ENCODE measurements at regions not wholly inside any gene's neighbourhood (a gene's known extent, or its start where the extent isn't known, plus 50 kb on each side); places are given as distances from the start of the nearest gene placed in this dataset.

GRCh38 chr11:70838198-70838597, 414.2 kb downstream of the SHANK2 start:
- Histone ChIP-seq H2AFZ (ENCODE audit: low read length) (no peak overlapping the region), H2BK15ac (ENCODE audit: low read length) (no peak overlapping the region), H3K14ac (ENCODE audit: low read length) (no peak overlapping the region), H3K9ac (ENCODE audit: low read depth, low read length, poor library complexity) (no peak overlapping the region), H3K18ac (ENCODE audit: low read length) (no peak overlapping the region), H2BK12ac (ENCODE audit: low read length) (no peak overlapping the region), H3K23ac (ENCODE audit: low read depth, low read length, poor library complexity) (no peak overlapping the region), H3K27ac (replicated peaks; ENCODE audit: low read length) (no peak overlapping the region), H3K4me3 (ENCODE audit: low read length in 2 of 2) (no peak overlapping the region), H3K36me3 (replicated peaks in 1 of 2; ENCODE audit: control insufficient read depth in 2 of 2, insufficient read depth in 2 of 2, low read length in 2 of 2) (no peaks in the 10 kb centered on the region), H2AK5ac (ENCODE audit: low read depth, low read length) (no peak overlapping the region), H3K4ac (ENCODE audit: low read length) (no peak overlapping the region), H3K9me3 (replicated peaks in 1 of 2; ENCODE audit: control insufficient read depth in 2 of 2, insufficient read depth in 1 of 2, low read depth in 1 of 2, low read length in 2 of 2) (peaks cover 2 to 9% of the 10 kb centered on the region in 2 donors), H2BK5ac (ENCODE audit: low read length) (no peak overlapping the region), H3K79me1 (ENCODE audit: low read depth, low read length) (no peaks in the 10 kb centered on the region), H3K27me3 (ENCODE audit: control insufficient read depth in 3 of 3, insufficient read depth in 3 of 3, low read depth in 1 of 3, low read length in 3 of 3) (peaks cover 0 to 10% (median 0%) of the 10 kb centered on the region in 3 experiments), H4K8ac (ENCODE audit: low read depth, low read length) (no peak overlapping the region), H2BK120ac (ENCODE audit: low read depth, low read length) (no peak overlapping the region), H4K91ac (ENCODE audit: low read depth, low read length, poor library complexity) (no peak overlapping the region), H3K4me1 (ENCODE audit: control insufficient read depth in 2 of 2, insufficient read depth in 1 of 2, low read depth in 1 of 2, low read length in 2 of 2) (peaks cover 0 to 4% of the 10 kb centered on the region in 2 donors), H3K4me2 (ENCODE audit: insufficient read depth, low read length, poor library complexity, severe bottlenecking) (no peak overlapping the region)
- no CpG with 5 or more reads among the region's 3 CpGs for WGBS, 2 donors (ENCODE audit: extremely low coverage in 2 of 2, insufficient read length in 2 of 2, insufficient replicate concordance in 1 of 2)
- DNase-seq (ENCODE audit: low spot score) = no peak

GRCh38 chr11:70839851-70840250, 412.5 kb downstream of the SHANK2 start:
- Histone ChIP-seq H3K79me1 (ENCODE audit: low read depth, low read length) (no peaks in the 10 kb centered on the region), H2AFZ (ENCODE audit: low read length) (no peak overlapping the region), H3K4me2 (ENCODE audit: insufficient read depth, low read length, poor library complexity, severe bottlenecking) (no peak overlapping the region), H2BK5ac (ENCODE audit: low read length) (no peak overlapping the region), H4K8ac (ENCODE audit: low read depth, low read length) (no peak overlapping the region), H2AK5ac (ENCODE audit: low read depth, low read length) (no peak overlapping the region), H3K23ac (ENCODE audit: low read depth, low read length, poor library complexity) (no peak overlapping the region), H2BK15ac (ENCODE audit: low read length) (no peak overlapping the region), H3K36me3 (replicated peaks in 1 of 2; ENCODE audit: control insufficient read depth in 2 of 2, insufficient read depth in 2 of 2, low read length in 2 of 2) (no peaks in the 10 kb centered on the region), H3K9ac (ENCODE audit: low read depth, low read length, poor library complexity) (no peak overlapping the region), H3K27ac (replicated peaks; ENCODE audit: low read length) (no peak overlapping the region), H3K14ac (ENCODE audit: low read length) (no peak overlapping the region), H2BK12ac (ENCODE audit: low read length) (no peak overlapping the region), H3K4me1 (ENCODE audit: control insufficient read depth in 2 of 2, insufficient read depth in 1 of 2, low read depth in 1 of 2, low read length in 2 of 2) (peaks cover 0 to 7% of the 10 kb centered on the region in 2 donors), H4K91ac (ENCODE audit: low read depth, low read length, poor library complexity) (peak overlapping the region; percentile 1), H3K4me3 (ENCODE audit: low read length in 2 of 2) (no peak overlapping the region), H2BK120ac (ENCODE audit: low read depth, low read length) (peak overlapping the region; percentile 6), H3K27me3 (ENCODE audit: control insufficient read depth in 3 of 3, insufficient read depth in 3 of 3, low read depth in 1 of 3, low read length in 3 of 3) (peaks cover 0 to 4% (median 0%) of the 10 kb centered on the region in 3 experiments), H3K18ac (ENCODE audit: low read length) (peak overlapping the region; percentile 29), H3K9me3 (replicated peaks in 1 of 2; ENCODE audit: control insufficient read depth in 2 of 2, insufficient read depth in 1 of 2, low read depth in 1 of 2, low read length in 2 of 2) (peaks cover 2 to 9% of the 10 kb centered on the region in 2 donors), H3K4ac (ENCODE audit: low read length) (no peak overlapping the region)
- no CpG with 5 or more reads among the region's 10 CpGs for WGBS, 2 donors (ENCODE audit: extremely low coverage in 2 of 2, insufficient read length in 2 of 2, insufficient replicate concordance in 1 of 2)
- no peak for DNase-seq (ENCODE audit: low spot score)

GRCh38 chr11:70841264-70841663, 411.1 kb downstream of the SHANK2 start:
- H4K8ac ChIP-seq (ENCODE audit: low read depth, low read length) = no peak overlapping the region
- no peak overlapping the region for H2AK5ac ChIP-seq (ENCODE audit: low read depth, low read length)
- H3K79me1 ChIP-seq (ENCODE audit: low read depth, low read length) = no peaks in the 10 kb centered on the region
- H3K4me2 ChIP-seq (ENCODE audit: insufficient read depth, low read length, poor library complexity, severe bottlenecking) = no peak overlapping the region
- no peak overlapping the region for H2BK120ac ChIP-seq (ENCODE audit: low read depth, low read length)
- H3K23ac ChIP-seq (ENCODE audit: low read depth, low read length, poor library complexity) = no peak overlapping the region
- DNase-seq (ENCODE audit: low spot score) = no peak
- H3K36me3 ChIP-seq (replicated peaks in 1 of 2; ENCODE audit: control insufficient read depth in 2 of 2, insufficient read depth in 2 of 2, low read length in 2 of 2) = no peaks in the 10 kb centered on the region
- H3K4me3 ChIP-seq (ENCODE audit: low read length in 2 of 2) = no peak overlapping the region
- no peak overlapping the region for H3K4ac ChIP-seq (ENCODE audit: low read length)
- H3K9ac ChIP-seq (ENCODE audit: low read depth, low read length, poor library complexity) = peak overlapping the region; percentile 53
- peaks cover 2 to 9% of the 10 kb centered on the region in 2 donors for H3K9me3 ChIP-seq (replicated peaks in 1 of 2; ENCODE audit: control insufficient read depth in 2 of 2, insufficient read depth in 1 of 2, low read depth in 1 of 2, low read length in 2 of 2)
- peaks cover 0 to 4% (median 0%) of the 10 kb centered on the region in 3 experiments for H3K27me3 ChIP-seq (ENCODE audit: control insufficient read depth in 3 of 3, insufficient read depth in 3 of 3, low read depth in 1 of 3, low read length in 3 of 3)
- no peak overlapping the region for H3K14ac ChIP-seq (ENCODE audit: low read length)
- H3K27ac ChIP-seq (replicated peaks; ENCODE audit: low read length) = no peak overlapping the region
- no peak overlapping the region for H3K18ac ChIP-seq (ENCODE audit: low read length)
- peaks cover 0 to 6% of the 10 kb centered on the region in 2 donors for H3K4me1 ChIP-seq (ENCODE audit: control insufficient read depth in 2 of 2, insufficient read depth in 1 of 2, low read depth in 1 of 2, low read length in 2 of 2)
- no peak overlapping the region for H2BK5ac ChIP-seq (ENCODE audit: low read length)
- no peak overlapping the region for H2BK12ac ChIP-seq (ENCODE audit: low read length)
- no peak overlapping the region for H2AFZ ChIP-seq (ENCODE audit: low read length)
- H4K91ac ChIP-seq (ENCODE audit: low read depth, low read length, poor library complexity) = no peak overlapping the region
- no peak overlapping the region for H2BK15ac ChIP-seq (ENCODE audit: low read length)
- WGBS, 2 donors (ENCODE audit: extremely low coverage in 2 of 2, insufficient read length in 2 of 2, insufficient replicate concordance in 1 of 2) = no CpG with 5 or more reads among the region's 8 CpGs

GRCh38 chr11:70842256-70842655, 410.1 kb downstream of the SHANK2 start:
- Histone ChIP-seq H3K4me3 (ENCODE audit: low read length in 2 of 2) (no peak overlapping the region), H3K27me3 (ENCODE audit: control insufficient read depth in 3 of 3, insufficient read depth in 3 of 3, low read depth in 1 of 3, low read length in 3 of 3) (peaks cover 0 to 4% (median 0%) of the 10 kb centered on the region in 3 experiments), H3K9ac (ENCODE audit: low read depth, low read length, poor library complexity) (no peak overlapping the region), H3K4me2 (ENCODE audit: insufficient read depth, low read length, poor library complexity, severe bottlenecking) (no peak overlapping the region), H3K23ac (ENCODE audit: low read depth, low read length, poor library complexity) (no peak overlapping the region), H2AK5ac (ENCODE audit: low read depth, low read length) (no peak overlapping the region), H4K91ac (ENCODE audit: low read depth, low read length, poor library complexity) (no peak overlapping the region), H2AFZ (ENCODE audit: low read length) (no peak overlapping the region), H3K14ac (ENCODE audit: low read length) (no peak overlapping the region), H2BK12ac (ENCODE audit: low read length) (no peak overlapping the region), H3K79me1 (ENCODE audit: low read depth, low read length) (no peaks in the 10 kb centered on the region), H3K18ac (ENCODE audit: low read length) (no peak overlapping the region), H3K9me3 (replicated peaks in 1 of 2; ENCODE audit: control insufficient read depth in 2 of 2, insufficient read depth in 1 of 2, low read depth in 1 of 2, low read length in 2 of 2) (peaks cover under 1 to 7% of the 10 kb centered on the region in 2 donors), H2BK15ac (ENCODE audit: low read length) (no peak overlapping the region), H2BK120ac (ENCODE audit: low read depth, low read length) (no peak overlapping the region), H3K27ac (replicated peaks; ENCODE audit: low read length) (no peak overlapping the region), H3K4ac (ENCODE audit: low read length) (no peak overlapping the region), H2BK5ac (ENCODE audit: low read length) (no peak overlapping the region), H3K36me3 (replicated peaks in 1 of 2; ENCODE audit: control insufficient read depth in 2 of 2, insufficient read depth in 2 of 2, low read length in 2 of 2) (no peaks in the 10 kb centered on the region), H3K4me1 (ENCODE audit: control insufficient read depth in 2 of 2, insufficient read depth in 1 of 2, low read depth in 1 of 2, low read length in 2 of 2) (peaks cover 0 to 6% of the 10 kb centered on the region in 2 donors), H4K8ac (ENCODE audit: low read depth, low read length) (no peak overlapping the region)
- no CpG with 5 or more reads among the region's 6 CpGs for WGBS, 2 donors (ENCODE audit: extremely low coverage in 2 of 2, insufficient read length in 2 of 2, insufficient replicate concordance in 1 of 2)
- DNase-seq (ENCODE audit: low spot score) = no peak
